HT-29 (cell line): ENCODE measurements at regions not wholly inside any gene's neighbourhood (a gene's known extent, or its start where the extent isn't known, plus 50 kb on each side); places are given as distances from the start of the nearest gene placed in this dataset.
"Not testable (repeated sequence)": the region's sequence is repeated elsewhere in the genome, so short reads cannot be mapped to it uniquely, and the experiment has no call there.

ENCODE experiments used
- DNase-seq: peaks from one replicate; pipeline ENCODE4 v3.0.0-alpha.2; 2015; ENCODE audit warnings: low spot score

DNA sequence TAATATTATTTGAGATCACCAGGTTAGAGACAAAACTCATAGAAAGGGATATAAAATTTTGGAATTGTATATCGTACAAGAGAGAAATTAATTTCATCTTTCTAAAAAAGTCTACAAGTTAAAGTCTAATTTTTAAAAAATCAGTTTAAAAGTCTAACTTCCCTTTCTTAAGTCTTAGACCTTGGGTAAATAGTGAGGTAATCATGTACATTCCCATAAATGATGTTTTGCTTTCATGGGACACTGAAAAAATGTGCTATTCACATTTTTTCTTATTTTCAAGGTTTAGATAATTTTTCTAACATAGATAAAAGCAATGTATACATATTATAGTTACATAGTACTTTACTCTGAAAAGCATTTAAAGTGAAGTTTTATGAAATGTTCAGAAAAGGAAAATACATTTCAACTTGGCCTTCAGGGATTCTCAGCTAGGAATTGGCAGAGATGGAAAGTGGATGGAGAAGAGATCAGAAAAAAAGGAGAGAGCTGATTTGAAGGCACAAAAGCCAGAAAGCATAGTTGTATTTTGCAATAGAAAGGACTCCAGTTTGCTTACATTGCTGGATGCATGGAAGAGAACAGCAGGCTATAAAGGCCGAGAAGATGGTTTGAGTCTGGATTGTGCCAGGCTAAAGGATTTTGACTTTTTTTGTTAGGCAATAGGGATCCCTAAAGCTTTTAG, 194.0 kb downstream of the CASP12 start:
- DNase-seq, result no peak

DNA sequence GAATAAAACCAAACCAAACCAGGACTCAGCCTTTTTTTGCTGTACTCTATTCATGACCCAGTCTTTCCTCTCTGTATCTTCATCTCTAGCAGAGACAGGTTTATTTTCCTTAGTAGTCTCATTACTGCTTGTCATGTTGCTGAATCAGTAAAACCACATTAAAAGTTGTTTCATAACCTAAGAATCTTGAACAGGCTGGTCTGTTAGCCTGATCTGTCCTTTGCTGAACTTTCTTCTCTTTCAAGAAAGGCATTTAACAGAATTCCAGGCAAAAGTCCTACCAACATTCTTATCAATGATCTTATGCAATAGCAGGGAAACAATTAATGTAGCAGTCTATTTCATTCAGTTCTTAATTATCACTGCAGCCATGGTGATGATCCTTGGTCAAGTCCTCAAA, 197.7 kb downstream of the CASP12 start:
- no peak for DNase-seq

GRCh38 chr11:104699981-104700380, 198.3 kb downstream of the CASP12 start:
- no peak for DNase-seq

- DNase-seq, result no peak
Measured at GRCh38 chr11:104695065-104695463, 203.2 kb downstream of the CASP12 start.

DNA sequence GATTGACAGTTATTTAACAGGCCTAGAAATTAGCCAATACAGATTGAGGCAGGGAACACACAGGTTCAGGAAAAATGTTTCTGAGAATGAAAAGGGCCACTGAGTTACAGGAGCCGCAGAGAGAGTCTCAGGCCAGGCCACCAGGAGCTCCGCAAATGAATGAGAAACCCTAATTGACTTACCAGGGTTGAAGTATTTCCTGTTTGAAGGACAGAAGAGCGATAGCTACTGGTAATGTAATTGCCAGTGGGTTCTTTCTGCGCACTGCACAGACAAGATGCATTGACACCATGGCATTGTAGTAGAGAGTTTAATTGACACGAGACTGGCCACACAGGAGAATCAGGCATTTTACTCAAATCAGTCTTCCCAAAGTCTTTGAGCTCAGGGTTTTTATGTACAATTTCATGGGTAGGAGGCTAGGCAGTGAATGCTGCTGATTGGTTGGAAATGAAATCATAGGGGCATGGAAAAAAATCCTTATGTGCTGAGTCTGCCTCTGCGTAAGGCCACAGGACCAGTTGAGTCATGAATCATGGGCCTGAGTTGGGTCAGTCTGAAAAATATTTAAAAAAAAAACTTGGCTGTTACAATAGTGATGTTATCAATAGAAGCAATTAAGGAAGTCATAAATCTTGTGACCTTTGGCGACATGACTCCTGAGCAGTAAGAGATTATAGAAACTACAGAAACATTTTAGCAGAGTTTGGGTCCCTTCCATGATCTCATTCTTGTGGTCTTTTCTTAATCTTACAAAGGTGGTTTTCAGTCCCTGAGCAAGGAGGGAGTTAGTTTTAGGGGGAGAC, 203.8 kb downstream of the CASP12 start:
- DNase-seq, result peak; percentile 35

- DNase-seq, result no peak
Measured at GRCh38 chr11:104692751-104693150, 205.5 kb downstream of the CASP12 start.

- no peak for DNase-seq
Measured at GRCh38 chr11:104691129-104691528, 207.1 kb downstream of the CASP12 start.

GRCh38 chr11:104690241-104690640, 208.0 kb downstream of the CASP12 start:
- no peak for DNase-seq

GRCh38 chr11:104688731-104689130, 209.5 kb downstream of the CASP12 start:
- no peak for DNase-seq

DNA sequence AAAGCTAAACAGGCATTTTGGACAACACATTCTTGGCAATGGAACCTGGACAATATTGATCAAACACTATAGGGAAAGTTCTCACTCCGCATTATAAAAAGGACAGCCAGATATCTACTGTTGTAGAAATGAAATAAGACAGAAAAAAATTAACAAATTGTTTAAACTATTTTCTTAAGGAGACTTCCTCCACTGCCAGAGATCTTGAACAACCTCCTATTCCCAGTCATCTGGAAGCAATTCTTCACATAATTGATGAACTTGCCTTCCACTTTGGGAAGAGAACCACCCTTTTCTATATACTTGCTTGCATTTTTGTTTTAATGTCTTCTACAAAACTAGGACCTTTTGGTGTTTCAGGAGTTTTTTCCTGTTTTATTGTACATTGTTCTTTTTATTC, 216.1 kb downstream of the CASP12 start:
- no peak for DNase-seq

GRCh38 chr11:104679258-104679657, 219.0 kb downstream of the CASP12 start:
- DNase-seq, result no peak

DNA sequence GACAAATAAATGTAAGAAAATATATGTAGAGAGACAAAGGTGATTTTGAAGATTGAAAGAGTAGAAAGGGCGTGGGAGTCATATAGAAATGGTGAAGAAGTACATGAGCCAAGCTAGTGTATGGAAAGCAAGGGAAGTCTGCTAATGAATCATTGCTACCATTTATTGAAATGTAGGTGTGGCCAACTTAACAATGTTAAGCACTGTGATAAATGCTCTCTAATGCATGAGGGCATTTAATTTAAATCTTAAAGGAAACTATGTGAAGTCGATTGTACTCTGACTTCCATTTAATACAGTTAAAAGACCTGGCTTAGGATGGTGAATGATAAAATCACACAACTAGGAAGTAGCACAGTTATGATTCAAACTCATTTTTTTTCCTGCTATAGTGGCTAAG, 219.9 kb downstream of the CASP12 start:
- no peak for DNase-seq

DNA sequence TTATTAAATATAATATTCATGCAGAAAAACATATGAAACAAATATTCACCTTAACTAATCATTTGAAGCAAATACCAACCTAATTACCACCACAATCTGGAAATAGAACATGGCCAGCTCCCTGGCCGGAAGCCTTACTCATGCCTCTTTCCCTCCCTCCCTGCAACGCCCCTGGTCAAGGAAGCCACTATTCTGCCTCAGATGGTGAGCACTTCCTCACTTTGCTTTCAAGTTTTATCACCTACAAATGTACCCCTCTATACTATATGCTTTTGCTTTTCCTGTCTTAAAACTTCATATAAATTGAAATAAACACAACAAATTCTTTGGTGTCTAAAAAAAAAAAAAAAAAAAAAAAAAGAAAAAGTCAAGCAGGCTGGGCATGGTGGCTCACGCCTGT, 221.2 kb downstream of the CASP12 start:
- not testable (repeated sequence) for DNase-seq

DNA sequence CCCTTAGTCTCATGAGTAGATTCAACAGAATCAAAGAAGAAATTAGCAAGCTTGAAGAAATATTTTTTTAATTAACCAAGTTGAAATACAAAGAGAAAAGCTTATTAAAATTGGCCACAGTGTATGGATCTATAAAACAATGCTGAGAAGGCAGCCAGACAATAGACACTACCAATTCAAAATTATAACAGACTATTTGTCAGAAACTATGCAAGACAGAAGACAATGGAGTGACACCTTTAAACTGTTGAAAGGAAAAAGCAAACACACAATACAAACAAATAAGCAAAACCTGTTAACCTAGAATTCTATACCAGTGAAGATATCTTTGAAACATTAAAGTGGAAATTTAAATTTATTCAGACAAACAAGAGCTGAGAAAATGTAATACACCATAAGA, 225.4 kb downstream of the CASP12 start:
- no peak for DNase-seq

- DNase-seq, result peak; percentile 75
Measured at GRCh38 chr11:104668797-104669463, 229.3 kb downstream of the CASP12 start.

DNA sequence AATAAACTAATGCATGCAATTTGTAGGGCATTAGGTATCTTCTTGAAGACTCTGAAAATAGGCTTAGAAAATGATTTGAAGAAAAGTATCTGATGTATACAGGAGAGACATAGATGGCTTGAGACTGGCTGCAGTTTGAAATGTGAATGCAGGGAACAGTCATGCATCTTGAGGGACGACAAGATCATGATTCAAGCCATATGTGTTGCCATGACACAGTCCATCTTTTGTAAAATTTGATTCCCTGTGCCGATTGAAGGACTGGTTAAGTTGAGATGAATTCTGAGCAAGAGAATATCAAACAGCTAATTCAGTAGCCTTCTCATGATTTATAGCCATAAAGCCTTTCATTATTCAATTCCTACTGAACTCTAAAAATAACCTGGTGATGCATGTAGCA, 231.6 kb downstream of the CASP12 start:
- DNase-seq, result no peak

DNA sequence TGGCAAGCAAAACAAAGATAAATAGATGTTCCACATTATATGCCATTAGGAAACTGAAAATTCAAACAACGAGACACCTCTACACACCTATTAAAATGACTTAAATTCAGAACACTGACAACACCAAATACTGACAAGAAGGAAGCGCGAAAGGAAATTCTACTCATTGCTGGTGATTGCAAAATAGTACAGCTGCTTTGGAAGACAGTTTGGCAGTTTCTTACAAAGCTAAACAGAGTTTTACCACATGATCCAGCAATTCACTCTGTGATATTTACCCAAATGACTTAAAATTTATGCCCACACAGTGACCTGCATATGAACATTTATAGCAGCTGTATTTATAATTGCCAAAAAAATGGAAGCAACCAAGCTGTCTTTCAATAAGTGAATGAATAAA, 232.6 kb downstream of the CASP12 start:
- DNase-seq, result no peak

DNA sequence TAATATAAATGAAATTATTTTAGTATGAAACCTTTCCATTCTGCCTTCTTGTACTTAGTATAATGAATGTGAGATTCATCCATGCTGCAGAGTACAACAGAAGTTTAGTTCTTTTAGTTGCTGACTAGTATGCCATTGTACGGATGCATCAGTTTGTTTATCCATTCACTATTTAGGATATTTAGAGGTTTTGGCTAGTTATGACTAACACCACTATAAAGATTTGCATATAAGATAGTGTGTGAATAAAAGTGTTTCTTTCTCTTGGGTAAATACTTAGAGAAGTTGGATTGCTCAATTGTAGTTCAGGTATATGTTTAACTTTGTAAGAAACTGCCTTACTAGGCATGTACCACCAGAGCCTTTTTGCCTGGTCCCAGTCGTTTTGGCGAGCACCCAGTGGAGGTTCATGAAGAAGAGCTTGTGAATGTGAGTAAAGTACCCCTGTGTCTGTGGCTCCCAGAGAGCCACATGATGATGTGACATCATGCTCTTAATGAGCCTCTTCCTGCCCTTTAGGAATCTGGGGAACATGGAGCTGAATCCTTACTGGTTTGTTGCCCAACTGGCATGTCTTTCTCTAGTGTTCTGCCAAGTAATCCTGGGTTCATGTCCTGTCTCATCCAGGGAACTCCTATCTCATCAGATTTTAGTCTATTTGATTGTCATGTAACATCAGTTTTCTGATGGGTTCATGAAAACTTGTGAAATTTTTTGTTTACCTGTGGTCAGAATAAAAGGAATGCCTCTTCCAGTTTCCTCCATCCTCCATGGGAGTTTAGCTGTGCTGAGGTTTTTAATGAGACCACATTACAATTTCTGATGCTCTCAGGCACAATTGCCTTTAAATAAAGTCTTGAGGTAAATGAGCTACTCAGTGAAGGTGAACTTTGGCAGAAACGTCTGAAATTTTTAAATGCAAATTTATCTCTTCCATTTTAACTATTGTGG, 234.8 kb downstream of the CASP12 start:
- no peak for DNase-seq

DNA sequence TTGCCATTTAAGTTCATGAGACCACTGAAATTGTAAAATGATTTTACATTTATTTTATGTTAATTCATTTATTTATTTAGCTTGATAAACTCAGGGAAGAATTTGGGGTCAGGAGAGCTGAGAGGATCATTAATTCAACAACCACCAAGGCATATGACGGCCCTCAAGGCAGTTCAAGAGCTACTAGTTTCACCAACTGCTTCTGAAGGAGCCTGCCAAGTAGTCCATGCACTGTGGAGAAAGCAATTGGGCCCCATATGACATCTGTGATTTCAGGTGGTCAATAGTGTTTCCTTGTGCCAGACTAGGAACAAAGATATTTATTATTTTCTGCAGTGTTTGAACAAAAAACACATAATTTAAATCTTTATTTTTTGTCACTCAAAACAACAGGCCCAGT, 236.4 kb downstream of the CASP12 start:
- no peak for DNase-seq

DNA sequence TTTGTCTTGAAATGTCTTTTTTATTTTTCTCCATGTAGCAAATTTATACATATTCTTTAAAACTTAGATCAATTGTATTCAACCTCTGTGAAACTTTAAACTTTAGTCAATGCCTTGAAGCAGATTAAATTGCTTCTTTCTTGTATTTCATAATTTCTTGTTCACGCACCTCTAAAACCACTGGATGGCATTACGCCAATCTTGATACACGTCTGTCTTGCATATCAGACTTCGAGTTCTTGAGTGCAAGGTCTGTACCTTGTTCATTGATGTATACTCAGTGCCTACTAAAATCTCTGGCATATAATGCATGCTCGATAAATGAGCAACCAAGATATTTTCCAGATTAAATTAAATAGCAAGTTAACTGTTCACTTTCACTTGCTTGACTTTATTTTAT, 236.8 kb downstream of the CASP12 start:
- no peak for DNase-seq

DNA sequence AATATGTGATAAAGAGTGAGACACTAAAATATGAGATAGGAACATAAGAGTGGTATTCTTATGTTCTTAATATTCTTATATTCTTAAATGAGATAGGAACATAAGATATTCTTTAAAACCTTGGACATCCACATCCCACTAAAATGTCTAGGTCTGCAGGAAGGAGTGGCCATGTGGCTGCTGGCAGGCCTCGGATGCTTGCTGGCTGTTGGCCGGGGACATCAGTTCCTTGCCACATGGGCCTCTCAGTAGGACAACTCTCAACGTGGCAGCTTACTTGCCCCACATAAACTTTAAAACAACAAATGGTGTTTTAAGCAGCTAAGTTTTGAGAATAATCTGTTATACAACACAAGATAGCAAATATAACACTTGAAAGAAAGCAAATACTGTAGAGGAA, 240.1 kb downstream of the CASP12 start:
- no peak for DNase-seq

- DNase-seq, result no peak
Measured at GRCh38 chr11:104657083-104657482, 241.2 kb downstream of the CASP12 start.
